ENCODE measurements at regions not wholly inside any gene's neighbourhood (a gene's known extent, or its start where the extent isn't known, plus 50 kb on each side); places are given as distances from the start of the nearest gene placed in this dataset.

DNA sequence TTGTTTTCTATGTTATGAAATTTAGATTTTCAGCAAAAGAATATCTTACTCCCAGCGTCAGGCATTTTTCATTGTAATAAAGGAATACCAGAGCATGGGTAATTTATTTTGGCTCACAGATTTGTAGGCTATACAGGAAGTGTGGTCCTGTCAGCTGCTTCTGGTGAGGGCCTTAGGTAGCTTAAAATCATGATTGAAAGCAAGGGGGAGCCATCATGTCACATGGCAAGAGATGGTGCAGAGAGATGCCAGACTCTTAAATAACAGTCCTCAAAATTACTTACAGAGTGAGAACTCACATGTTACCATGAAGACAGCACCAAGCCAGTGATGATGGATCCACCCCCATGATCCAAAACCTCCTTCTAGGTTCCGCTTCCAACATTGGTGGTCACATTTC, 825.0 kb upstream of the CHORDC1 start:
- H3K9me2 ChIP-seq (replicated peaks; ENCODE audit: control insufficient read depth, low read length): no peaks in the 10 kb centered on the region
- H3K9me3 ChIP-seq (ENCODE audit: control insufficient read depth, insufficient read depth, low read length): no peaks in the 10 kb centered on the region
- no peaks in the 10 kb centered on the region for H3F3A ChIP-seq (ENCODE audit: control insufficient read depth, insufficient read depth)
- H3K4me1 ChIP-seq (ENCODE audit: control insufficient read depth, low read length): no peaks in the 10 kb centered on the region
- no peaks in the 10 kb centered on the region for H3K79me2 ChIP-seq (ENCODE audit: control insufficient read depth, low read length)
- no peaks in the 10 kb centered on the region for H4K20me1 ChIP-seq (ENCODE audit: control insufficient read depth, insufficient read depth, low read depth, low read length)
- no peak overlapping the region for H3K4me3 ChIP-seq (ENCODE audit: low read length)
- no peak for TF ChIP-seq CTCF (IDR thresholded peaks at IDR 0.05; ENCODE audit: low read depth, low read length, poor library complexity, severe bottlenecking)
- no peak for TF ChIP-seq EZH2phosphoT487 (IDR thresholded peaks at IDR 0.05; ENCODE audit: borderline replicate concordance, low read length)
- no peak overlapping the region for H3K4me2 ChIP-seq (ENCODE audit: low read length)
- no peaks in the 10 kb centered on the region for H3K36me3 ChIP-seq (ENCODE audit: control insufficient read depth, low read length)
- no peaks in the 10 kb centered on the region for H3K27me3 ChIP-seq (ENCODE audit: control insufficient read depth, low read length)
- no peak overlapping the region for H3K27ac ChIP-seq (ENCODE audit: low read depth, low read length)

- no peaks in the 10 kb centered on the region for H3K9me3 ChIP-seq (ENCODE audit: control insufficient read depth, insufficient read depth, low read length)
- no peaks in the 10 kb centered on the region for H3K9me2 ChIP-seq (replicated peaks; ENCODE audit: control insufficient read depth, low read length)
- H3K27ac ChIP-seq (ENCODE audit: low read depth, low read length): no peak overlapping the region
- H3K36me3 ChIP-seq (ENCODE audit: control insufficient read depth, low read length): no peaks in the 10 kb centered on the region
- no peaks in the 10 kb centered on the region for H3K4me1 ChIP-seq (ENCODE audit: control insufficient read depth, low read length)
- H4K20me1 ChIP-seq (ENCODE audit: control insufficient read depth, insufficient read depth, low read depth, low read length): no peaks in the 10 kb centered on the region
- no peaks in the 10 kb centered on the region for H3K27me3 ChIP-seq (ENCODE audit: control insufficient read depth, low read length)
- H3K4me3 ChIP-seq (ENCODE audit: low read length): no peak overlapping the region
- H3F3A ChIP-seq (ENCODE audit: control insufficient read depth, insufficient read depth): no peaks in the 10 kb centered on the region
- H3K4me2 ChIP-seq (ENCODE audit: low read length): no peak overlapping the region
- no peak for TF ChIP-seq EZH2phosphoT487 (IDR thresholded peaks at IDR 0.05; ENCODE audit: borderline replicate concordance, low read length)
- TF ChIP-seq CTCF (IDR thresholded peaks at IDR 0.05; ENCODE audit: low read depth, low read length, poor library complexity, severe bottlenecking): no peak
- no peaks in the 10 kb centered on the region for H3K79me2 ChIP-seq (ENCODE audit: control insufficient read depth, low read length)
Measured at GRCh38 chr11:91046261-91046660, 823.4 kb upstream of the CHORDC1 start.

DNA sequence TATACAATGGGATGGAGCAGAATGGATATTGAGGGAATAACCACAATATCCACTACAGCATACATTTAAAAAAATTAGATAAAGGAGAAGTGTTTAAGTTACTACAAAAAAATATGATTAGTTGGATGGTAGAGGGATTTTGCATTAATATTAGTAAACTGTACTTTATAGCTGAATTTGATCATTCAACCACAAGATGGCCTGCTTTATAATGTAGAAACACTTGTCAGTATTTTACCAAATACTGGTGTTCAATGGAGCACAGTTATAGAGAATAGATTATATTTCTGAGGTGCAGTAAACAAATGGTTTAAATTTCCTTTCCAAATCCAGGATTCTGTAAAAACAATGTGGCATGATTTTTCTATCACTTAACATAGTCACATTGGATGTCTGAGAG, 818.8 kb upstream of the CHORDC1 start:
- Histone ChIP-seq H3K27me3 (ENCODE audit: control insufficient read depth, low read length) (no peaks in the 10 kb centered on the region), H3K4me1 (ENCODE audit: control insufficient read depth, low read length) (no peaks in the 10 kb centered on the region), H3K79me2 (ENCODE audit: control insufficient read depth, low read length) (no peaks in the 10 kb centered on the region), H4K20me1 (ENCODE audit: control insufficient read depth, insufficient read depth, low read depth, low read length) (no peaks in the 10 kb centered on the region), H3K4me2 (ENCODE audit: low read length) (no peak overlapping the region), H3K9me3 (ENCODE audit: control insufficient read depth, insufficient read depth, low read length) (no peaks in the 10 kb centered on the region), H3K4me3 (ENCODE audit: low read length) (no peak overlapping the region), H3K27ac (ENCODE audit: low read depth, low read length) (no peak overlapping the region), H3K9me2 (replicated peaks; ENCODE audit: control insufficient read depth, low read length) (no peaks in the 10 kb centered on the region), H3F3A (ENCODE audit: control insufficient read depth, insufficient read depth) (no peaks in the 10 kb centered on the region), H3K36me3 (ENCODE audit: control insufficient read depth, low read length) (no peaks in the 10 kb centered on the region)
- no peak for TF ChIP-seq CTCF (IDR thresholded peaks at IDR 0.05; ENCODE audit: low read depth, low read length, poor library complexity, severe bottlenecking)
- no peak for TF ChIP-seq EZH2phosphoT487 (IDR thresholded peaks at IDR 0.05; ENCODE audit: borderline replicate concordance, low read length)

- H3K4me2 ChIP-seq (ENCODE audit: low read length): no peak overlapping the region
- no peaks in the 10 kb centered on the region for H3F3A ChIP-seq (ENCODE audit: control insufficient read depth, insufficient read depth)
- no peaks in the 10 kb centered on the region for H4K20me1 ChIP-seq (ENCODE audit: control insufficient read depth, insufficient read depth, low read depth, low read length)
- no peak for TF ChIP-seq EZH2phosphoT487 (IDR thresholded peaks at IDR 0.05; ENCODE audit: borderline replicate concordance, low read length)
- no peaks in the 10 kb centered on the region for H3K4me1 ChIP-seq (ENCODE audit: control insufficient read depth, low read length)
- no peaks in the 10 kb centered on the region for H3K79me2 ChIP-seq (ENCODE audit: control insufficient read depth, low read length)
- H3K27ac ChIP-seq (ENCODE audit: low read depth, low read length): no peak overlapping the region
- no peaks in the 10 kb centered on the region for H3K9me3 ChIP-seq (ENCODE audit: control insufficient read depth, insufficient read depth, low read length)
- no peaks in the 10 kb centered on the region for H3K9me2 ChIP-seq (replicated peaks; ENCODE audit: control insufficient read depth, low read length)
- H3K36me3 ChIP-seq (ENCODE audit: control insufficient read depth, low read length): no peaks in the 10 kb centered on the region
- no peaks in the 10 kb centered on the region for H3K27me3 ChIP-seq (ENCODE audit: control insufficient read depth, low read length)
- no peak overlapping the region for H3K4me3 ChIP-seq (ENCODE audit: low read length)
Measured at GRCh38 chr11:91023731-91024130, 800.9 kb upstream of the CHORDC1 start.

Measured in DOHH2 (cell line).